ENCODE measurements at regions not wholly inside any gene's neighbourhood (a gene's known extent, or its start where the extent isn't known, plus 50 kb on each side); places are given as distances from the start of the nearest gene placed in this dataset.
"Not testable (repeated sequence)": the region's sequence is repeated elsewhere in the genome, so short reads cannot be mapped to it uniquely, and the experiment has no call there.

DNA sequence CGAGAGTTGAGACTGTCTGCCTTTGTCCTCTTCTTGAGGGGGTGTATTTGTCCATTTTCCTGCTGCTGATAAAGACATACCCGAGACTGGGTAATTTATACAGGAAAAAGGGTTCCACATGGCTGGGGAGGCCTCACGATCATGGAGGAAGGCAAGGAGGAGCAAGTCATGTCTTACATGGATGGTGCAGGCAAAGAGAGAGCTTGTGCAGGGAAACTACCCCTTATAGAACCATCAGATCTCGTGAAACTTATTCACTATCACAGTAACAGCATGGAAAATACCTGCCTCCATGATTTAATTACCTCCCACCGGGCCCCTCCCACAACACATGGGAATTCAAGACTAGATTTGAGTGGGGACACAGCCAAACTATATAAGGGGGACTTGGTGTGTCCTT, 338.2 kb upstream of the TNRC6C start:
- no peak overlapping the region for H3K9ac ChIP-seq (ENCODE audit: low read length)
- no peak overlapping the region for H3K4me3 ChIP-seq (ENCODE audit: low read length)
- peaks cover 11% of the 10 kb centered on the region; the same call in 1 of the 2 replicates for H3K27me3 ChIP-seq (ENCODE audit: low read depth, low read length)
- no peaks in the 10 kb centered on the region for H3K4me1 ChIP-seq (ENCODE audit: low read length)
- no peaks in the 10 kb centered on the region for H4K20me1 ChIP-seq (ENCODE audit: insufficient read depth, low read length)
- no peaks in the 10 kb centered on the region for H3K36me3 ChIP-seq (replicated peaks; ENCODE audit: low read depth, low read length)
- no peak overlapping the region for H3K27ac ChIP-seq (ENCODE audit: low read length)
- TF ChIP-seq, protein P1, sequence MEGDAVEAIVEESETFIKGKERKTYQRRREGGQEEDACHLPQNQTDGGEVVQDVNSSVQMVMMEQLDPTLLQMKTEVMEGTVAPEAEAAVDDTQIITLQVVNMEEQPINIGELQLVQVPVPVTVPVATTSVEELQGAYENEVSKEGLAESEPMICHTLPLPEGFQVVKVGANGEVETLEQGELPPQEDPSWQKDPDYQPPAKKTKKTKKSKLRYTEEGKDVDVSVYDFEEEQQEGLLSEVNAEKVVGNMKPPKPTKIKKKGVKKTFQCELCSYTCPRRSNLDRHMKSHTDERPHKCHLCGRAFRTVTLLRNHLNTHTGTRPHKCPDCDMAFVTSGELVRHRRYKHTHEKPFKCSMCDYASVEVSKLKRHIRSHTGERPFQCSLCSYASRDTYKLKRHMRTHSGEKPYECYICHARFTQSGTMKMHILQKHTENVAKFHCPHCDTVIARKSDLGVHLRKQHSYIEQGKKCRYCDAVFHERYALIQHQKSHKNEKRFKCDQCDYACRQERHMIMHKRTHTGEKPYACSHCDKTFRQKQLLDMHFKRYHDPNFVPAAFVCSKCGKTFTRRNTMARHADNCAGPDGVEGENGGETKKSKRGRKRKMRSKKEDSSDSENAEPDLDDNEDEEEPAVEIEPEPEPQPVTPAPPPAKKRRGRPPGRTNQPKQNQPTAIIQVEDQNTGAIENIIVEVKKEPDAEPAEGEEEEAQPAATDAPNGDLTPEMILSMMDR (IDR thresholded peaks at IDR 0.05; ENCODE audit: low read depth, low read length), result no peak
- no peak for TF ChIP-seq EZH2phosphoT487 (IDR thresholded peaks at IDR 0.05; ENCODE audit: low read depth)
- no peaks in the 10 kb centered on the region for H3K9me3 ChIP-seq (ENCODE audit: insufficient read depth, low read length)
- H2AFZ ChIP-seq (ENCODE audit: low read depth, low read length), result no peak overlapping the region
- no peaks in the 10 kb centered on the region for H3K79me2 ChIP-seq (ENCODE audit: low read length)
- no peak overlapping the region for H3K4me2 ChIP-seq (ENCODE audit: low read length)

DNA sequence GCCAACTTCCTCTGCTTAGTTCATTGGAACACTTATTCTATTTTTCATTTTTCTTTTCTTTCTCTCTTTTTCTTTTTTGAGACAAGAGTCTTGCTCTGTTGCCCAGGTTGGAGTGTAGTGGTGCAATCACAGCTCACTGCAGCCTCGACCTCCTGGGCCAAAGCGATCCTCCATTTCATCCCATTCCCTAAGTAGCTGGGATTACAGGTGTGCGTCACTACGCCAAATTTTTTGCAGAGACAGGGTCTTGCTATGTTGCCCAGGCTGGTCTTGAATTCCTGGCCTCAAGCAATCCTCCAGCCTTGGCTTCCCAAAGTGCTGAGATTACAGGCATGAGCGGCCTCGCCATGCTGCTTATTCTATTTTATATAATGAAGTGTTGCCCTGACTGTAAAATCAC, 336.4 kb upstream of the TNRC6C start:
- not testable (repeated sequence) for H3K79me2 ChIP-seq (ENCODE audit: low read length); H3K4me3 ChIP-seq (ENCODE audit: low read length); H3K4me1 ChIP-seq (ENCODE audit: low read length); H3K27ac ChIP-seq (ENCODE audit: low read length); H3K27me3 ChIP-seq (ENCODE audit: low read depth, low read length); H3K4me2 ChIP-seq (ENCODE audit: low read length); H3K9me3 ChIP-seq (ENCODE audit: insufficient read depth, low read length); H3K9ac ChIP-seq (ENCODE audit: low read length); H4K20me1 ChIP-seq (ENCODE audit: insufficient read depth, low read length); H3K36me3 ChIP-seq (replicated peaks; ENCODE audit: low read depth, low read length); H2AFZ ChIP-seq (ENCODE audit: low read depth, low read length)

DNA sequence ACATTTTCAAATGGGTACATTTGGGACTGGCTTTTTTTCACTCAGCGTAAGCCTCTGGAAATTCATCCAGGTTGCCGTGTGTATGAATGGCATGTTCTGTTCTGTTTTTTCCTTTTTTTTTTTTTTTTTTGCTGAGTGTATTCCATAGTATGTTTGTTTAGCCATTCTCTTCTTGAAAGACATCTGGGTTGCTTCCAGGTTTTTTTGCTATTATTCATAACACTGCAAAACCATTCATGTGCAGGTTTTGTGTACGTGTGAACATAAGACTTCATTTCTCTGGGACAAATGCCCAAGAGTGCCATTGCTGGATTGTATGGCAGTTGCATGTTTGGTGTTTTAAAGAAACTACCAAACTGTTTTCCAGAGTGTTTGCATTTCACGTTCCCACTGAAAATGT, 335.9 kb upstream of the TNRC6C start:
- peaks cover 13% of the 10 kb centered on the region for H3K27me3 ChIP-seq (ENCODE audit: low read depth, low read length)
- no peak overlapping the region for H3K9ac ChIP-seq (ENCODE audit: low read length)
- H3K4me2 ChIP-seq (ENCODE audit: low read length), result no peak overlapping the region
- H3K4me3 ChIP-seq (ENCODE audit: low read length), result no peak overlapping the region
- no peaks in the 10 kb centered on the region for H3K4me1 ChIP-seq (ENCODE audit: low read length)
- H3K36me3 ChIP-seq (replicated peaks; ENCODE audit: low read depth, low read length), result no peaks in the 10 kb centered on the region
- H3K9me3 ChIP-seq (ENCODE audit: insufficient read depth, low read length), result 0 out of 2 replicates have a peak, but pooled peaks cover 6% of the 10 kb centered on the region
- no peaks in the 10 kb centered on the region for H3K79me2 ChIP-seq (ENCODE audit: low read length)
- TF ChIP-seq, protein P1 (IDR thresholded peaks at IDR 0.05; ENCODE audit: low read depth, low read length), result no peak
- TF ChIP-seq EZH2phosphoT487 (IDR thresholded peaks at IDR 0.05; ENCODE audit: low read depth), result no peak
- no peak overlapping the region for H3K27ac ChIP-seq (ENCODE audit: low read length)
- H2AFZ ChIP-seq (ENCODE audit: low read depth, low read length), result no peak overlapping the region
- no peaks in the 10 kb centered on the region for H4K20me1 ChIP-seq (ENCODE audit: insufficient read depth, low read length)

DNA sequence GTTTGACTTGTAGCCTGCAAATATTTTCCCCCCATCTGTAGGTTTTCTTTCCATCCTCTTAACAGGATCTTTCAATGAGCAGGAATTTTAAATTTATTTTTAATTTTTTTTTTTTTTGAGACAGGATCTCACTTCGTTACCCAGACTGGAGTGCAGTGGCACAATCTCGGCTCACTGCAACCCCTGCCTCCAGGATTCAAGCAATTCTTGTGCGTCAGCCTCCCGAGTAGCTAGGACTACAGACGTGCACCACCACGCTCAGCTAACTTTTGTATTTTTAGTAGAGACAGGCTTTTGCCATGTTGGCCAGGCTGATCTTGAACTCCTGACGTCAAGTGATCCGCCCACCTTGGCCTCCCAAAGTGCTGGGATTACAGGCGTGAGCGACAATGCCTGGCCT, 335.2 kb upstream of the TNRC6C start:
- H3K79me2 ChIP-seq (ENCODE audit: low read length); H3K9me3 ChIP-seq (ENCODE audit: insufficient read depth, low read length); H3K4me1 ChIP-seq (ENCODE audit: low read length); H3K9ac ChIP-seq (ENCODE audit: low read length); H2AFZ ChIP-seq (ENCODE audit: low read depth, low read length); H3K27ac ChIP-seq (ENCODE audit: low read length); H4K20me1 ChIP-seq (ENCODE audit: insufficient read depth, low read length); H3K4me3 ChIP-seq (ENCODE audit: low read length); H3K4me2 ChIP-seq (ENCODE audit: low read length); H3K36me3 ChIP-seq (replicated peaks; ENCODE audit: low read depth, low read length): not testable (repeated sequence)
- H3K27me3 ChIP-seq (ENCODE audit: low read depth, low read length), result peaks cover 13% of the 10 kb centered on the region

DNA sequence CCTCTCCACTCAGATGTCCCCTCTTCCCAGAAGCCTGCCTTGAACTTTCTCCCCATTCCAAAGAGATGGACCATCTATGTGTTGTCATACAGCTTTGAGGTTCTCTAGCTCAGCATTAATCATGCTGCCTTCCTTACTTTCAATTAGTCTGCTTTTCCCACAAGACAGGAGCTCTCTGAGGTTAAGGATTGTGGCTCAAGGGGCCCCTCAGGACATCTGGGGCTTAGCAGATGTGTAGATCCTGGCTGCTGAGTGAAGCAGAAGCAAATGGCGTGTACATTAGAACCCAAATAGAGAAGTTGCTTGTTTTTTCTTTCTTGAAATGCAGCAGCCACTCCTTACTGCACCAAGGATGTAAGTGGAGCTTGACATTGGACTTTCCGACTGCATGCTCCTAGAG, 330.5 kb upstream of the TNRC6C start:
- H3K9me3 ChIP-seq (ENCODE audit: insufficient read depth, low read length), result 0 out of 2 replicates have a peak, but pooled peaks cover 6% of the 10 kb centered on the region
- TF ChIP-seq, protein P1 (IDR thresholded peaks at IDR 0.05; ENCODE audit: low read depth, low read length), result no peak
- no peak for TF ChIP-seq EZH2phosphoT487 (IDR thresholded peaks at IDR 0.05; ENCODE audit: low read depth)
- no peak overlapping the region for H3K9ac ChIP-seq (ENCODE audit: low read length)
- no peaks in the 10 kb centered on the region for H4K20me1 ChIP-seq (ENCODE audit: insufficient read depth, low read length)
- H3K27ac ChIP-seq (ENCODE audit: low read length), result no peak overlapping the region
- no peaks in the 10 kb centered on the region for H3K4me1 ChIP-seq (ENCODE audit: low read length)
- H3K4me3 ChIP-seq (ENCODE audit: low read length), result no peak overlapping the region
- H3K36me3 ChIP-seq (replicated peaks; ENCODE audit: low read depth, low read length), result no peaks in the 10 kb centered on the region
- H2AFZ ChIP-seq (ENCODE audit: low read depth, low read length), result no peak overlapping the region
- H3K4me2 ChIP-seq (ENCODE audit: low read length), result no peak overlapping the region
- H3K79me2 ChIP-seq (ENCODE audit: low read length), result no peaks in the 10 kb centered on the region
- H3K27me3 ChIP-seq (ENCODE audit: low read depth, low read length), result peaks cover 8% of the 10 kb centered on the region

DNA sequence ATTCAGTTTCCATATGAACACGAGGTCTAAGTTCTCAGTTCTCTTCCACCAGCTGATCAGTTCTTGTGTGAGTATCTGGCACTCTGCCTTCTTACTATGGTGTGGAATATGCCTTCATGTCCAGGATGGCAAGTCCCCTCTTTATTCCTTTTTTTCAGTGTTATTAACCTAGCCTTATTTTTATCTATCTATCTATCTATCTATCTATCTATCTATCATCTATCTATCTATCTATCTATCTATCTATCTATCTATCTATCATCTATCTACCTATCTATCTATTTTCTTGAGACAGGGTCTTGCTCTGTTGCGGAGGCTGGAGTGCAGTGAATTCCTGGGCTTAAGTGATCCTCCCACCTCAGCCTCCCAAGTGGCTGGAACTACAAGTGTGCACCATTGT, 329.2 kb upstream of the TNRC6C start:
- H3K4me2 ChIP-seq (ENCODE audit: low read length); H3K27ac ChIP-seq (ENCODE audit: low read length); H2AFZ ChIP-seq (ENCODE audit: low read depth, low read length); H3K9me3 ChIP-seq (ENCODE audit: insufficient read depth, low read length); H3K4me3 ChIP-seq (ENCODE audit: low read length); H3K27me3 ChIP-seq (ENCODE audit: low read depth, low read length); H4K20me1 ChIP-seq (ENCODE audit: insufficient read depth, low read length); H3K4me1 ChIP-seq (ENCODE audit: low read length); H3K9ac ChIP-seq (ENCODE audit: low read length); H3K36me3 ChIP-seq (replicated peaks; ENCODE audit: low read depth, low read length); H3K79me2 ChIP-seq (ENCODE audit: low read length): not testable (repeated sequence)

Measured in OCI-LY3 (cell line).